ENCODE measurements at regions not wholly inside any gene's neighbourhood (a gene's known extent, or its start where the extent isn't known, plus 50 kb on each side); places are given as distances from the start of the nearest gene placed in this dataset.

DNA sequence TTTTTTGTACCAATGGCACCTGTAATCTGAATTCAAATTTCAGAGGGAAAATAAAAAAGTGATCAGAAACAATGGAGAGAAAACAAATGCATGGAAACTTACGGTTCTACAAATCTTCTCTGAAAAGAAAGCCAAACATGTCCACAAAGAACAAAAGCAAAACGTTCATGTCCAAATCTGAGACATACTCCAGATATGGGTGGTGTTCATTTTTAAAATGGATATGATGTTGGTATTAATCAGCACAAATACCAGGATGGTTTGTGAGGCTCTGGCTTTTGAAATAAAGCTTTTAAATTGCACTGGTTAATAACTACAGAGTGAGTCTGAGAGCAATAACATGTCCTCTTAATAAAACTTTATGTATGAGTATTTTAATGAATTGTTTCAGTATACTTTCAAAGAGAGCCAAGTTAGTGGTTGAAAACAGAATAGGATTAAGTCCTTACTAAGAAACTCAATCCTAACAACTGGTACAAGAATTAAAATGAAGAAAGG is 366.4 kb downstream of the INHBA start:
- TF ChIP-seq GATA2 (IDR thresholded peaks at IDR 0.05; ENCODE audit: low read depth, low read length) (no peak), GATA3 (IDR thresholded peaks at IDR 0.05; ENCODE audit: low read depth, low read length) (no peak)
